Aorta (tissue), 5 donors: ENCODE measurements at regions not wholly inside any gene's neighbourhood (a gene's known extent, or its start where the extent isn't known, plus 50 kb on each side); places are given as distances from the start of the nearest gene placed in this dataset.

ENCODE experiments used
- ATAC-seq: fragments of 200-7000 bp; cut with Tn5 transposase; one replicate; pipeline ENCODE4 v1.9.1; 2022; ENCODE audit warnings: moderate library complexity; ENCODE audit not compliant: low FRiP score
- DNase-seq, 2 donors: peaks; one replicate each; pipeline ENCODE4 v3.0.0-alpha.2; 2020
- H3K27ac ChIP-seq, 2 donors: one replicate each; pipeline ENCODE4 v1.5.1; 2013; ENCODE audit warnings: low read length in 2 of 2, mild to moderate bottlenecking in 2 of 2, moderate library complexity in 2 of 2, control low read depth in 1 of 2, inconsistent platforms in 1 of 2, low read depth in 1 of 2
- H3K27me3 ChIP-seq, 2 donors: one replicate each; pipeline ENCODE4 v1.6.1; 2013; ENCODE audit warnings: control low read depth in 1 of 2, low read length in 1 of 2, mild to moderate bottlenecking in 1 of 2, moderate library complexity in 1 of 2; ENCODE audit not compliant: insufficient read depth in 2 of 2, control insufficient read depth in 1 of 2
- H3K36me3 ChIP-seq, 2 donors: one replicate each; pipeline ENCODE4 v1.6.1; 2013; ENCODE audit warnings: control low read depth in 1 of 2, low read length in 1 of 2, mild to moderate bottlenecking in 1 of 2; ENCODE audit not compliant: insufficient read depth in 2 of 2, control insufficient read depth in 1 of 2
- H3K4me1 ChIP-seq, 2 donors: one replicate each; pipeline ENCODE4 v1.6.1; 2013; ENCODE audit warnings: low read length in 2 of 2, control low read depth in 1 of 2, mild to moderate bottlenecking in 1 of 2, moderate library complexity in 1 of 2; ENCODE audit not compliant: insufficient read depth in 2 of 2, control insufficient read depth in 1 of 2
- H3K4me3 ChIP-seq, 2 donors: one replicate each; pipeline ENCODE4 v1.5.1; 2013; ENCODE audit warnings: low read length in 2 of 2, control low read depth in 1 of 2, mild to moderate bottlenecking in 1 of 2
- H3K9me3 ChIP-seq: one replicate; pipeline ENCODE4 v1.6.1; 2013; ENCODE audit warnings: mild to moderate bottlenecking, low read length; ENCODE audit not compliant: control insufficient read depth
- WGBS, 2 donors: extraction: QIAGEN DNeasy Blood & Tissue Kit; methylation state at CpG; one replicate each; pipeline ENCODE4 v1.1.7; 2013; 5-methylcytosine and 5-hydroxymethylcytosine counted together
- intact Hi-C, 2 donors: fragments of 100-400 bp; cut with DNase I; formaldehyde crosslinking; loops; one replicate each; pipeline versions ENCODE4 v1.14.2 to v1.15.0; 2022
- donor health status: healthy with polysubstance abuse.
- donor health status: Bipolar disorder and iron deficiency.
- donor health status: DM: no; HTN: no; CAD: no.
- donor health status: DM: no; HTN: no; CAD: no.
- donor health status: DM: yes; HTN: yes; CAD: no.

- Histone ChIP-seq H3K27me3 (no peaks in the 10 kb centered on the region), H3K27ac (no peak overlapping the region), H3K36me3 (no peaks in the 10 kb centered on the region), H3K4me3 (no peak overlapping the region), H3K9me3 (no peaks in the 10 kb centered on the region), H3K4me1 (no peaks in the 10 kb centered on the region)
- 70 to 73% methylated on average over 11 of the region's 11 CpGs for WGBS, 2 donors
- DNase-seq: no peak
- intact Hi-C loops: no loop called here
- no peak for ATAC-seq
Measured at GRCh38 chr6:14964556-14965270, 281.2 kb upstream of the JARID2 start.

GRCh38 chr6:14965424-14966075, 280.3 kb upstream of the JARID2 start:
- intact Hi-C loops: no loop called here
- no peak for ATAC-seq
- Histone ChIP-seq H3K27ac (no peak overlapping the region), H3K4me3 (no peak overlapping the region), H3K36me3 (no peaks in the 10 kb centered on the region), H3K9me3 (no peaks in the 10 kb centered on the region), H3K4me1 (no peaks in the 10 kb centered on the region), H3K27me3 (no peaks in the 10 kb centered on the region)
- DNase-seq: no peak
- WGBS, 2 donors: 56 to 67% methylated on average over 10 of the region's 10 CpGs

DNA sequence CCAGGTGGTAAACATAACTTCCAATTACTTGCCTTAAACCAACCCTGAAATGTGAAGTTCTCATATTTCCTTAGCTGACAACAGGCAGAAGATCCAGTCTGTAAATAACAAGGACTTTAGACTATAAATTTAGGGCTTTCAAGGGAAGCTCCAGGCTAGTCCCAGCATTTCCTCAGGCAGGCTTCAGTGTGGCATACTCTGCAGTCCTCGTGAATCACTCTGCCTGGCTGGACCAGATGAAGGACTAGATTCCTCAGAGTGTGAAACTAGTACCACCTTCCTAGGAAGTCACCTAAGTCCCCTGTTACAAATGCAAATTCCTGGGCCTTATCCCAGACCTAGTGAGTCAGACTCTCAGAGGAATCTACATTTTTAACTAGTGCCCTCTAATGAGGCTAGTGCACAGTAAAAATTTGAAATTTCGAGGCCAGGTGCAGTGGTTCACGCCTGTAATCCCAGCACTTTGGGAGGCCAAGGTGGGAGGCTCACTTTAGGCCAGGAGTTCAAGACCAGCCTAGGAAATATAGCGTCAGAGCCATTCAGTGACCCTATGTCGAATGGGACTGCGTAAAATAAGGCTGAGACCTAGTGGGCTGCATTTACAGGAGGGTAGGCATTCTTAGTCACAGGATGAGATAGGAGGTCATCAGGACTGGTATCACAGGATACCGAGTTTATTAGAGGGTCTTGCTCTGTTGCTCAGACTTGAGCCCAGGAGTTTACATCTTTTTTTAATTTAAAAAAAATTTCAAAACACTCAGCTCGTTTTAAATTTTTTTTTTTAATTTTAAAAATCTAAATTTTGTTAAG, 279.6 kb upstream of the JARID2 start:
- no peak for DNase-seq
- Histone ChIP-seq H3K4me1 (no peaks in the 10 kb centered on the region), H3K27me3 (no peaks in the 10 kb centered on the region), H3K36me3 (no peaks in the 10 kb centered on the region), H3K4me3 (no peak overlapping the region), H3K27ac (no peak overlapping the region), H3K9me3 (no peaks in the 10 kb centered on the region)
- ATAC-seq: no peak
- intact Hi-C loops: no loop called here
- WGBS, 2 donors: 82 to 85% methylated on average over 8 of the region's 8 CpGs

DNA sequence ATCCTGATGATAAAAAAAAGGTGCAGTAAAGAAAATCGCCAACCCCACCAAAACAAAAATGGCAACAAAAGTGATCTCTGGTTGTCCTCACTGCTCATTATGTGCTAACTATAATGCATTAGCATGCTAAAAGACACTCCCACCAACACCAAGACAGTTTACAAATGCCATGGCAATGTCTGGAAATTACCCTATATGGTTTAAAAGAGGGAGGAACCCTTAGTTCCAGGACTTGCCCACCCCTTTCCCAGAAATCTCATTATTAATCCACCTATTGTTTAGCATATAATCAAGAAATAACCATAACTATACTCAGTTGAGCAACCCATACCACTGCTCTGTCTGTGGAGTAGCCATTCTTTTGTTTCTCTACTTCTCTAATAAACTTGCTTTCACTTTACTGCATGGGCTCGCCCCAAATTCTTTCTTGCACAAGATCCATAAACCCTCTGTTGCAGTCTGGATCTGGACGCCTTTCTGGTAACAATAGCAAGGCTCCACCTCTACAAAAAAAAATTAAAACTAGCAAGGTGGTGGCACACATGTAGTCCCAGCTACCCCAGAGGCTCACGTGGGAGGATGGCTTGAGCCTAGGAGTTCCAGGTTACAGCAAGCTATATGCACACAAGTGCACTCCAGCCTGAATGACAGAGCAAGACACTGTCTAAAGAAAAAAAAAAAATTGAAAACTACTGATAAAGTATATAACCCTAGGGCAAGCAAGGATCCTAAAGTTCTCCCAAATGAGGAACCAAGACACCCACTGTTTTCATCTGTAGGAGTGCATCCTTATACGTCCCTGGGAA, 278.8 kb upstream of the JARID2 start:
- H3K9me3 ChIP-seq: no peaks in the 10 kb centered on the region
- H3K27me3 ChIP-seq: no peaks in the 10 kb centered on the region
- intact Hi-C loops: no loop called here
- ATAC-seq (no peak), DNase-seq (no peak)
- no peak overlapping the region for H3K4me3 ChIP-seq
- no peak overlapping the region for H3K27ac ChIP-seq
- 86 to 87% methylated on average over 5 of the region's 5 CpGs for WGBS, 2 donors
- no peaks in the 10 kb centered on the region for H3K36me3 ChIP-seq
- H3K4me1 ChIP-seq: no peaks in the 10 kb centered on the region

DNA sequence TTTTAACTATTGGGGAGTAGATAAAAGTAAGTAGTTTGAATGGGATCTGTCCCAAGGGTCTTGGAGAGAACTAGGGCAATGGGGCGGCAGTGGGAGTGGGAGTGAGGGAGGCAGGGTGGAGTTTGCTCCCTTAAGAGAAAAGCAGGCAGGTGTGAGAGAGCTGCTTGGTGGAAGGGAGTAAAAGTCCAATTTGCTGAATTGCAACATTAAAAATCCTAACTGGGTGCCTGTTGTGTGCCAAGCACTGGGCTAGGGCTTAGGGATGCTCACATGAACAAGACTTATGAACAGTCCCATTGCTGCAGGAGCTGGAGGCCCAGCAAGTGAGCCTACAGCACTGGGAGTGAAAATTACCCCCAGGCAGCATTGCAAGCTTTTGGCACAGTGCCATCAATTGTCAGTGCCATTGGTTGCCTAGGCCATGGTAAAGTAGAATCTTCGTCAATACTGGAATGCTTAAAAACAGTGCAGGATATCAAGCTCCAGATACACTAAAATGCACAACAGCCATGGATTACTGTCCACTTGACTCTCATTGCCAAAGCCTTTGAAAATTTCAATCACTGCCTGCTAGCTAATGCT, 277.7 kb upstream of the JARID2 start:
- intact Hi-C loops: no loop called here
- 88 to 92% methylated on average over 2 of the region's 2 CpGs for WGBS, 2 donors
- ATAC-seq (no peak), DNase-seq (no peak)
- no peak overlapping the region for H3K4me3 ChIP-seq
- H3K27me3 ChIP-seq: no peaks in the 10 kb centered on the region
- peaks cover 1% of the 10 kb centered on the region for H3K9me3 ChIP-seq
- no peaks in the 10 kb centered on the region for H3K36me3 ChIP-seq
- H3K4me1 ChIP-seq: no peaks in the 10 kb centered on the region
- H3K27ac ChIP-seq: no peak overlapping the region

- no peaks in the 10 kb centered on the region for H3K27me3 ChIP-seq
- peaks cover 1% of the 10 kb centered on the region for H3K9me3 ChIP-seq
- DNase-seq: no peak
- no peak for ATAC-seq
- H3K4me3 ChIP-seq: no peak overlapping the region
- H3K36me3 ChIP-seq: no peaks in the 10 kb centered on the region
- intact Hi-C loops: no loop called here
- no peaks in the 10 kb centered on the region for H3K4me1 ChIP-seq
- no peak overlapping the region for H3K27ac ChIP-seq
Measured at GRCh38 chr6:14969126-14969525, 276.7 kb upstream of the JARID2 start.

GRCh38 chr6:14972379-14973067, 273.3 kb upstream of the JARID2 start:
- no peak overlapping the region for H3K4me3 ChIP-seq
- ATAC-seq (no peak), DNase-seq (no peak)
- H3K9me3 ChIP-seq: peaks cover 1% of the 10 kb centered on the region
- intact Hi-C loops: no loop called here
- no peaks in the 10 kb centered on the region for H3K27me3 ChIP-seq
- no peaks in the 10 kb centered on the region for H3K36me3 ChIP-seq
- no peaks in the 10 kb centered on the region for H3K4me1 ChIP-seq
- WGBS, 2 donors: 85 to 87% methylated on average over 4 of the region's 4 CpGs
- H3K27ac ChIP-seq: no peak overlapping the region

DNA sequence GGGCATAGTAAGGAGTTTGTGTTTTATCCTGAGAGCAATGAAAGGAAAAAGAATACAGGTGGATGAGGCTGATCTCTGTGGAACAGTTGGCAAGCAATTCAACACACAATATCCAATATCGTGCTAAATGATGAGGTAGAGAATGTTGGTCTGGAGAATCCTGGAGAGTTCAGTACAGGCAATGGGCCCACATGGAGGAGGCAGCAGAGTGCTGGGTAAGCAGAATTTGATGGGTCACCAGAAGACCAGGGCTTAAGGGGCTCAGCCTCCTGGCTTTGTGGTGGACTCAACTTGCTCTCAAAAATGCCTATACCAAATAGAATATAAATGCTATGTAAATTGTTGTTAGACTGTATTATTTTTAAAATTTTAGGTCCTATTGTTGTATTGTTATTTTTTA, 271.5 kb upstream of the JARID2 start:
- H3K27ac ChIP-seq: no peak overlapping the region
- ATAC-seq (no peak), DNase-seq (no peak)
- H3K36me3 ChIP-seq: no peaks in the 10 kb centered on the region
- H3K9me3 ChIP-seq: peaks cover 1% of the 10 kb centered on the region
- H3K27me3 ChIP-seq: no peaks in the 10 kb centered on the region
- 95% methylated on average over 1 of the region's 1 CpG for WGBS, 2 donors
- H3K4me1 ChIP-seq: no peaks in the 10 kb centered on the region
- intact Hi-C loops: no loop called here
- H3K4me3 ChIP-seq: no peak overlapping the region
